ENCODE measurements at regions not wholly inside any gene's neighbourhood (a gene's known extent, or its start where the extent isn't known, plus 50 kb on each side); places are given as distances from the start of the nearest gene placed in this dataset.
A peak's percentile ranks its signal among the peaks of the same experiment; 100 is the strongest.

GRCh38 chr4:124937993-124938392, 225.5 kb upstream of the ANKRD50 start:
- TF ChIP-seq RNF2 (IDR thresholded peaks at IDR 0.05; ENCODE audit: borderline replicate concordance, low read depth, low read length, missing control alignments, poor library complexity, severe bottlenecking) (no peak), BCL11A (IDR thresholded peaks at IDR 0.05; ENCODE audit: low read depth in 2 of 2, low read length in 2 of 2) (no peak)

More at GRCh38 chr4:124937993-124938392, 225.5 kb upstream of the ANKRD50 start:
- Histone ChIP-seq H3K4ac (replicated peaks; ENCODE audit: insufficient read length, low read depth, low read length) (no peak overlapping the region), H2AFZ (ENCODE audit: low read length) (no peak overlapping the region), H3K27ac (ENCODE audit: low read depth, low read length) (no peak overlapping the region), H2BK120ac (replicated peaks; ENCODE audit: low read depth, low read length) (no peak overlapping the region), H4K20me1 (replicated peaks in 1 of 2; ENCODE audit: control insufficient read depth in 1 of 2, insufficient read depth in 2 of 2, low read length in 2 of 2) (no peaks in the 10 kb centered on the region), H4K5ac (ENCODE audit: insufficient read length, low read depth, low read length) (no peak overlapping the region), H3K4me3 (ENCODE audit: extremely low read depth in 1 of 4, insufficient read depth in 2 of 4, low read depth in 3 of 4, low read length in 4 of 4) (no peak overlapping the region), H3K9ac (replicated peaks in 1 of 4; ENCODE audit: extremely low read depth in 1 of 4, low read depth in 3 of 4, low read length in 3 of 4) (no peak overlapping the region), H2BK12ac (ENCODE audit: low read depth, low read length) (0 out of 2 replicates have a peak overlapping the region, but pooled peaks have one; percentile 17), H4K8ac (ENCODE audit: extremely low read depth, insufficient read depth, low read length) (no peak overlapping the region), H3K4me1 (replicated peaks in 1 of 4; ENCODE audit: control insufficient read depth in 3 of 4, insufficient read depth in 4 of 4, low read length in 3 of 4) (peaks cover 0 to 9% (median 6%) of the 10 kb centered on the region in 4 experiments; a peak in 3 of 7 replicates), H3K23ac (ENCODE audit: insufficient read length) (no peak overlapping the region), H3K79me2 (ENCODE audit: control insufficient read depth in 1 of 2, insufficient read depth in 2 of 2, low read length in 2 of 2) (no peaks in the 10 kb centered on the region), H2BK15ac (ENCODE audit: low read length) (no peak overlapping the region), H3K4me2 (ENCODE audit: insufficient read depth in 1 of 2, low read depth in 2 of 2, low read length in 2 of 2) (no peak overlapping the region), H3K79me1 (ENCODE audit: low read depth, low read length) (no peaks in the 10 kb centered on the region), H3K56ac (replicated peaks; ENCODE audit: insufficient read length, low read depth, low read length) (no peak overlapping the region), H2BK20ac (ENCODE audit: low read length) (no peak overlapping the region), H3K36me3 (ENCODE audit: control insufficient read depth in 2 of 4, insufficient read depth in 4 of 4, low read length in 3 of 4) (no peaks in the 10 kb centered on the region), H3K18ac (ENCODE audit: extremely low read depth, low read length) (no peak overlapping the region), H2BK5ac (ENCODE audit: low read depth, low read length) (no peak overlapping the region), H4K91ac (replicated peaks; ENCODE audit: insufficient read length, low read length) (no peak overlapping the region), H3K23me2 (ENCODE audit: low read depth, low read length) (no peaks in the 10 kb centered on the region), H2AK5ac (ENCODE audit: low read depth, low read length) (no peak overlapping the region), H3K9me3 (ENCODE audit: insufficient read depth in 2 of 2, low read depth in 1 of 2, low read length in 1 of 2) (no peaks in the 10 kb centered on the region), H3K27me3 (replicated peaks in 1 of 4; ENCODE audit: control insufficient read depth in 3 of 4, extremely low read depth in 1 of 4, insufficient read depth in 3 of 4, low read length in 3 of 4) (no peaks in the 10 kb centered on the region), H3K14ac (ENCODE audit: insufficient read length) (no peak overlapping the region)
- CTCF ChIA-PET (ENCODE audit: partially characterized antibody) = no interaction called here
- FAIRE-seq = no peak
- POLR2A ChIA-PET (ENCODE audit: partially characterized antibody) = no interaction called here
- DNase-seq (ENCODE audit: low read depth in 1 of 2, low spot score in 2 of 2) = no peak
- 70% methylated on average over 4 of the region's 5 CpGs; no CpG with 5 or more reads in 1 of the 2 experiments for WGBS, 2 experiments (ENCODE audit: extremely low coverage in 1 of 2, insufficient coverage in 1 of 2, insufficient read length in 1 of 2, insufficient replicate concordance in 2 of 2, low coverage in 1 of 2, low lambda C conversion rate in 2 of 2, missing lambda C conversion rate in 1 of 2)

Measured in H1 (cell line).